ENCODE measurements at regions not wholly inside any gene's neighbourhood (a gene's known extent, or its start where the extent isn't known, plus 50 kb on each side); places are given as distances from the start of the nearest gene placed in this dataset.
"Not testable (repeated sequence)": the region's sequence is repeated elsewhere in the genome, so short reads cannot be mapped to it uniquely, and the experiment has no call there.

DNA sequence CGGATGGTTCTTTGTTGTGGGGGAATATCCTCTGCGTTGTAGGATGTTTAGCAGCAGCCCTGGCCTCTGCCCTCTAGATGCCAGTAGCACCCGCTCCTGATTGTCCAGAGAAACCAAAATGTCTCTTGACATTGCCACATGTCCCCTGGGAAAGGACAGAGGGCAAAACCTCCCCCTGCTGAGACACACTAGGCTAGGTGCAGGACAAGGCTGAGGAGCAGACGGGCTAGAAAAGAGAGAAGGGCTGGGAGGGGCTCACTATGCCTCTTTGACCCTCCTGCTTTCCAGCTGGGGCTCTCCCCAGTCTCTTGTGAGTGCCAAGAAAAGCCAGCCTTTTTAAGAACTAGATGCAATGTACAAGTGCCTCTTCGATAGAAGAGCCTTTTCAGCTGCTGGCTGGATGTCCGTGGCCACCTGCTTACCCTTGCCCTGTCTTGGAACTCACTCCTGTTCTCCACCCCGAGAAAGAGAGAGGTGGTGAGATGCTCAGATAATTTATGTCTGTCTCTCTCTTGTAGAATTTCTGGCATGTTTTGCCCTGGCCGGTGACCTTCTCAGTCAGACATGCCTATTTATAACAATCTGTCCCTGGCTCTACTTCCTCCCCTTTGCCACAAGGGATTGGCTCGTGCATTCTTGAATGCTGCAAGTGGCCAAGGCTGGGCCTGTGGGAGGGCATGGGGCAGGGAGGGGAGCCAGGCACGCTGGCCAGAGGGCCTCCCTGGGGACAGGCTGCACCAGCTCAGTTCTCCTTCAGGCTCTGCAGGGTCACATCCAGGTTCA is 142.6 kb downstream of the RPLP1 start:
- intact Hi-C loops (cut with micrococcal nuclease), result no loop called here

DNA sequence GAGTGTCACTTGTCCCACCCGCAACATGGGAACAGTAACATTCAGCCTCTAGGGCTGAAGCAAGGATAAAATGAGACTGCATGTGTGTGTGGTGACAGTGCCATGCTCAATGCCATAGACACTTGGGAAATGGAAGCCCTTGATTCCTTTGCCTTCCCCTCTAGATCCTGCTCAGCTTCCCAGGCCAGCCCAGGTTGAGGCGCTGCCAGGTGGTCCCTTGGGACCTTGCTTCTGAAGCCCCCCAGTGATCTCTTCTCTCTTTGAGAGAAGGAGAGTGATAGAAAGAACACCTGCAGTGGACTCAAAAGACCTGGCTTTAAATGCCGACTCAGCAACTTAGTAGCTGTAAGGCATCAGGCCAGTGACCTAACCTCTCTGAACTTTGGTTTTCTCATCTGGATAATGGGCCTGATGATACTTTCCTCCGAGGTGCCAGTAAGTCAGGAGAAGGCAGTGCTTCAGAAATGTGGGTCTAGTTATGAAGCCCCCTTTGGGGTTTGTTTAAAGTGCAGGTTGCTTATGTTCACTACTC is 144.5 kb downstream of the RPLP1 start:
- intact Hi-C loops (cut with micrococcal nuclease), result no loop called here

DNA sequence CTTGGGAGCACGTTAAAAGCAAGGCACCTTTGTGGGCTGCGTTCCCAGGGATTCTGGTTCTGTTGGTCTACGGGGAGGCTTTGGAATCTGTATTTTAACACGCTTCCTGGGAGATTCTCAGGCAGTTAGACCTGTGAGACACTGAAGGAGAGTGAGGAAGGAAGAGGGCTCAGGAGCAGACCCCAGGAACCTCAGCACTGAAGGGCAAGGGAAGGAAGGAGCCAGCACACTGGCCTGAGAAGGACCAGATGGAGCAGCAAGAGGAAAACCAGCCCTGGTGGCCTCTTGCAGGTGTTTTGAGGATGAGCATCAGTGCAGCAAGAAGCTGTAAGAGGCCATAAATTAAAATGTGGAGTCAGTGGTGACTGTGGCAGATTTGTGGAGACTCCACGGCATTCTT is 146.7 kb downstream of the RPLP1 start:
- intact Hi-C loops (cut with micrococcal nuclease), result no loop called here

DNA sequence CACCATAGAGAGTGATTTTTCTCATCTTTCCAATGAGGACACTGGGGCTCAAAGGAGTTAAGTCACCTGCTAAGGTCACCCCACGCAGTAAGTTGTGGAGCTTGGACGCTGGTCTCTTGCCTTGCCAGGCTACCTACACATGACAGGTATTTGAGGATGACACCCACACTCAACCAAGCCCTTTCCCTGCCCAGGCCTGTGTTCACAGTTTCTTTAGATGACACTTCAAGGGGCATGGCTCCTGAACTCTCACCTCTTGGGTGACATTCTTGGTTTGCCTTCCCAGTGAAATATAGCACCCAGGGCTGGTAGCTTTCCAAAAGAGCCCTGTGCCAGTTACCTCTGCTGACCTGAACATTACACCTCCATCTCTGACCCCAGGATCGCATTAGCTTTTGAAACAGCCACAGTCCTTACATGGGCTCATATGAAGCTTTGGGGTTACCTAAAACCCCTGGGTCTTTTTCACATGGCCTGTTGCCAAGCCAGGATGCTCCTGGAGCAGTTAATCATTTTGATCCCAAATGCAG is 148.0 kb downstream of the RPLP1 start:
- intact Hi-C loops (cut with micrococcal nuclease), result no loop called here

DNA sequence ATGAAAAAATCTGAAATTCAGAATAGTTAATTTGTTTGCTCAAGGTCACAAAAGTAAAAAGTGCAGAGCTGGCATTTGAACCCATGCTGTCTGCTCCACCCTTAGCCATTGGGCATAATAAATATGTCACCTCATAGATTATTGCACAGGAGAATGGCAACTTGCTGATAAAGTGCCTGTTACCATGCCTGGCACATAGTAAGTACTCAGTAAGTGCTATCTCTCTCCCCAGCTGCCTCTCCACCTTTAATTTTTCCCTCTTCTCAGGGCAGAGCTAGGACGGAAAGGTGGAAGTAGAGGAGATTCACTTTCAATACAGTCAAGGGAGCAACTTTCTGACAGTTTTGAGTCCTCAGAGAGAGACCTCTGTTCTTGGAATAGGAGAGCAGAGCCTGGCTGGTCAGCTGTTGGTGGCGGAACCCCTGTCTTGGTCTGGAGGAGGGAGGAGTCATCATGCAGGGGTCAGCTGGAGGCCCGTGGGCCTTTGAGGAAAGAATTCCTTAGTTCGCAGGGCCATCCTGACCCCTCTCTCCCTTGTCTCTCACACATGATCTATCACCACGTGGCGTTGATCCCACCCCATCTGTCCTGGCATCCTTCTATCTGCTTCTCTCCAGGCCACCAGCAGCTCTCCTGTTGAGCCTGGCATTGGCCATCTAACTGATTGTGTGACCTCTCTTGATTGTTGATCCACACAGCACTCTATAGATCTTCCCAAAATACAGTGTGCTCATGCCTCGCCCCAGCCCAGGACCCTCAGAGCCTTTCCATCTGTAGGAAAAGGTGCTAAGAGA is 149.3 kb downstream of the RPLP1 start:
- intact Hi-C loops (cut with micrococcal nuclease), result no loop called here

DNA sequence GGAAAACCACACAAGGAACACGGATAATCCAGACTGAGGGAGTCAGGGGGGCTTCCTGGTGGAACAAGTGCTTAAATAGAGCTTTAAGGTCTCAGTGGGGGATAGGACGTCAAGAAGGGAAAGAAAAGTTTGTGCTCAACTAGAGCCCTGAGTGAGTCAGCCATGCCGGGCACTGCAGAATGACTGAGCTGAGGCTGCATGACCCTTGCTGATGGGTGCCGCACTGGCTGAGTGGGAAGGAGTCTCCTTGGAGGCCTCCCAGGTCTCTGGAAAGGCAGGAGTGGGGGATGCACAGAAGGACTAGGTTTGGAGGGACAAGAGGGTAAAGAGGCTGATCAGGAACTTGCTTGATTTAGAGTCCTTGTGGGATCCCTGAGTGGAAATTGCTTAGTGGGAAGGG is 150.3 kb downstream of the RPLP1 start:
- intact Hi-C loops (cut with micrococcal nuclease), result no loop called here

DNA sequence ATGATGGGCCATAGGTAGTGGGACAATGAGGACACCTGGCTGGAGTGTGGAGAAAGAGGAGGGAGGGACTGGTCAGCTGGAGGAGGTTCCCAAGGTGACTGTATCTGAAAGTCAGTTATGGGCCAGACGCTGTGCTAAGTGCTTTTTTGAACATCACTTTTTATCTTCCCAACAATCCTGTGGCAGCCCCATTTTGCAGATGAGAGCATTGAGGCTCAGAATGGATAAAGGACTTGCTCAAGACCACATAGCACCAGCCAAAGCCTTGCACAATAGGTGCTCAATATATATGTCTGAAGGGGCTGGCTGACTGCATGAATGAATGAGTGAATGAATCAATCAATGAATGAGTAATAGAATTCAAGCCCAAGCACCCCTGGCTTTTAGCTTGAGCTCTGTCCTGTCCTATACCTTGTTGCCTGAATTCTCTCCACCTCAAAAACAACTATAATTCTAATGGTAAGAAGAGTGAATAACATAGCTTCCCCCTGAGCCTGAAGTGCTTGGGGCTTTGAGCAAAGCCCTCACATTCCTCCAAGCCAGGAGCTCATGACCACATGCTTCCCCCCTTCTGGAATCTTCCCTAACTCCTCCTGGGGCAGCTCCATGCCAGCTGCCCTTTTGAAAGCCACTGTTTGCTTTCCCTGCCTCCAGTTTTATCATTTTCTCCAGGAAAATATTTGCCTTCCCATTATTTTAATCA is 150.9 kb downstream of the RPLP1 start:
- intact Hi-C loops (cut with micrococcal nuclease), result no loop called here

DNA sequence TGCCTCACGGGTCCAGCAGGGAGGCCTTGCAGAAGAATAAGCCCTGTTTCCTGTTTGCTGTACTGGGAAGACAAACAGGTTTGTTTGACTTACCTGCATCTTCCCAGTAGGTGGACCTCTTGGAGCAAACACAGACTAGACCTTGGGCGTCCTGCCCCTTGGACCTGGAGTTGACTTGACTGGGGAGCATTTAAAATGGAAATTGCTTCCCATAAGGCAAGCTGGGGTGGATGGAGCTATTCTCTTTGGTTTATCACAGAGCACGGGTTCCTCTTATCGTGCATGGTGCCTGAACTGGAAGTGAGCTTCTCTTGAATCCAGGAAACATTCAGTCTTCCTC is 151.4 kb downstream of the RPLP1 start:
- intact Hi-C loops (cut with micrococcal nuclease), result no loop called here

DNA sequence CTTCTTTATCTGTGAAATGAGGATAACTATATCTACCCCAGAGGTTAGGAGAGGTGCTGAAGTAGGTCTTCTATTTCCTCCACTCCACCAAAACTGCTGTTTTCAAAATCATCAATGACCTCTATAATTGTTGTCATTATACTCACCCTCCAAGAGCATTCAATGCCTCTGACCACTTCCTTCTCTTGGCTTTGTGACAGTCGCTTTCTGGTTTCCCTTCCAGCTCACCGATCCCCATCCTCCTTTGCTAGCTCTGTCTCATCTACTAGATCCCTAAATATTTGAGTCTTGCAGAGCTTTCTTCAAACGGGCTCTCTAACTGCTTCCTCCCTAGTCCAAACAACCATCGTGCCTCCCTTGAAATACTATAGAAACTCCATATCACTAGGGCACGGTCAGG is 153.5 kb downstream of the RPLP1 start:
- intact Hi-C loops (cut with micrococcal nuclease), result no loop called here

DNA sequence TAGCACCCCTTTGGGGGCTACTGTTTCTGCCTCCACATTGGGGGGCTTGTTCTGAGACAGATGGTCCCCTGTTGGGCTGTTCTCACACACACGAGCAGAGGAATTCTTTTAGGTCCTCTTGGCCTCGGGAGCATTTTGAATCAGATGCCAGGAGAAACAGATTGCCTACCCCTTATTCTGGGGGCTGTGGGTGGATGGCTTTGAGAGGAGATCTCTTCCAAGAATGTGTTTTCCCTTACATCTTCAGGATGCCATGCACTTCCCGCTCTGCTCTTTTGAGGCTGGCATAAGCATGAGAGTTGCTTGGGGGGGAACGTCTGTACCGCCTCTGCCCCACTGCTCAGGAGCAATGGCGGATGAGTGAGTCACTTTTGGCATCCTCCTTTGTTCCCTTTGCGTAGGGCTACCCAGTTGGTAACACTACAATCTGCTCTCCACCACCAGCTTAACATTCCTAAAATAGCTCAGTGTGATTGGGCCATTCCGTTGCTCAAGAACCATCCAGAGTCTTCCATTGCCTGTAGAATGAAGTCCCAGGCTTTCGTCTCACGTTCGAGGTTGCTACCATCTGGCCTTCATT is 154.4 kb downstream of the RPLP1 start:
- intact Hi-C loops (cut with micrococcal nuclease), result no loop called here

DNA sequence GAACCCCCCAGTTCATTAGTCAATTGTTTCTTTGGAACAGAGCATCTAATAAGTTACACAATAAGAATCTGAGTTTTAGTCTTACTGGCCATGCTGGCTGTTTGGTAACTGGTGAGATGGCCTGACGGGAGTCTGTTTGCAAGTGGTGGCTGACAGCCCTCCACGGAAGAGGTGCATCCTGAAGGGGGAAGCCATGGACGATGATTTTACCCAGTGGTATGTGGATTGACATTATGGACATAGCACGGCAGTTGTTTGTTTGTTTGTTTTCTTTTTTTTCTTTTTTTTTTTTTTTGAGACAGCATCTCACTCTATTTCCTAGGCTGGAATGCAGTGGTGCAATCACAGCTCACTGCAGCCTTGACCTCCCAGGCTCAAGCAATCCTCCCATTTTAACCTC is 156.0 kb downstream of the RPLP1 start:
- intact Hi-C loops (cut with micrococcal nuclease), result no loop called here

DNA sequence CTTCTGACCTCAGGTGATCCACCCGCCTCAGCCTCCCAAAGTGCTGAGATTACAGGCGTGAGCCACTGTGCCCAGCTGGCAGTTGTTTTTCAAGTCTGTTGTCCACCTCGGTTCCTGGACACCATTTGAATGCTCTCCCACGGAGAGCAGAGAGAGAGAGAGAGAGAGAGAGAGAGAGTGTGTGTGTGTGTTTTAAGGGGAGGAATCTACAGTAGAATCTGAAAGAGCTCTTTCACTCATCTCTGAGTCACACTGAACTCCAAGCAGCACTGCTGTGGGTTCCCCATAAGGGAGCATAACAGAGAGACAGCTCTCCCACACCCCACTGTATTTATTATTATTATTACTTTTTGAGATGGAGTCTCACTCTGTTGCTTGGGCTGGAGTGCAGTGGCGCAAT is 156.6 kb downstream of the RPLP1 start:
- intact Hi-C loops (cut with micrococcal nuclease), result no loop called here

DNA sequence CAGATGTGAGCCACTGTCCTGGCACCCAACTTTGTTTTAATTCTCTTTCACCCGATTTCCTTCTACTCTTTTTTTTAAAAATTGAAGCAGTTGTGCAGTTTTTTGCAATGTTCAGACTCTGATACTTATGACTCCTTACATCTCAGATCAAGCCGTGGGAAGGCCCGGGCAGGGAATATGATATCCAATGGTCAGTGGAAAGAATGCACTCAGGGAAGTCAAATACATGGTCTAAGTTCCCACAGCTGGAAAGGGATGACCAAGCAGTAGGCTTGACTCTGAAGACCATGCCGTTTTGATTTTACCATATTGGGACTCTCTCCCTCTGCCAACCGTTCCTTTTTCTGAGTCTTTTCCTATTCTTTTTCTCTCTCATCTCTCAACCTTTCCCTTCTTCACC is 157.2 kb downstream of the RPLP1 start:
- intact Hi-C loops (cut with micrococcal nuclease), result no loop called here

DNA sequence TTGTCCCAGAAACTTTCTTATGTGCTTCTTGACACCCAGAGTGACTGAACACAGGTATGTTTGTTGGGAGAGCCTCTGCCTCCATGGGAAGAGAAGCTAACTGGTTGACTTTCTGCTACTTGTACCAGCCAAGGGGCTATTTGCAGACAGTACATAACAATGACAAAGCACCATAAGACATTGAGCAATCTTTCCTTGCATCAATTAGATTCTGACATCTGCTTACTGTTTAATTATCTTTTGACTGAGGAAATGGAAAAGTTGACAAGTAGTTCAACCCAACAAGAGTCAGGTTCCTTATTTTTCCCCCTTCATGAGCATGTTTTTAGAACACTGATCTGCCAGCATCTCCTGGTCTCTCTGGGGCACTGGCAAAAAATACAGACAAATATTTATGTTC is 157.7 kb downstream of the RPLP1 start:
- intact Hi-C loops (cut with micrococcal nuclease), result no loop called here

DNA sequence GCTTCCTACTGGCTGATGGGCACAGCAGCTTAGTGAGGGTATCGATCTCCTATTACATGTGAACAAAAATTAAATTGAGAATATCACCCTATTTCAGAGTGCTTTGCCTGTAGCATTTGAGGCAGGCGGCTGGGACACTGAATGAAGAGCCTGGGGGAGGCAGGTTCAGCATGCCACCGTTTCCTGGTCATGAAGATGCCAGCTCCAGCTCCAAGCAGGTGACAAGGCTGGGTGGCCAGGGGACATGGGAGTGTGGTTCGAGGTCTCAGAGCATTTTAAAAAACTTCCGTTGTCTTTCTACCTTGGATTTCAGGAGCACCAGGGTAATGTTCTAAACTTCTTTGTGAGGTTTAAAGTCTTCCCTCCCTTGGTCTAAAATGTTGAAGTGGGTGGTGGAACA is 158.2 kb downstream of the RPLP1 start:
- intact Hi-C loops (cut with micrococcal nuclease), result no loop called here

DNA sequence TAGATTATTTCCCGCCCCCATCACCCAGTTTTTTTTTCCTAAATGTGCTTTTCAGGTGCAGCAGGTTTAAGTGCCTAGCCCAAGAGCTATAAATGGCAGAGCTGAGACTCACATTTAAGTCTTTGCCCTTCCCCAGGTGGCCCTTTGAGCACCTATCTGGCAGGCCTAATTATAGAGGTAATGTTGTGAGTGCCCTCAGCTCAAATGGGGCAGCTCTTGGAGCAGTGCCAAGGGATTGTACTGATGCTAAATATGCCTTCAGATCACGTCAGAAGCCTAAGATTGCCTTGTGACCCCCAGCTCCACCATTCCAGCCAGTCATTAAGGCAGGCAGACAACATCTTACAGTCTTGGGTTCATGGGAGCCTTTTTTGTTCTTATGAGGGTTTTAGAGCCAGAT is 159.5 kb downstream of the RPLP1 start:
- intact Hi-C loops (cut with micrococcal nuclease), result no loop called here

DNA sequence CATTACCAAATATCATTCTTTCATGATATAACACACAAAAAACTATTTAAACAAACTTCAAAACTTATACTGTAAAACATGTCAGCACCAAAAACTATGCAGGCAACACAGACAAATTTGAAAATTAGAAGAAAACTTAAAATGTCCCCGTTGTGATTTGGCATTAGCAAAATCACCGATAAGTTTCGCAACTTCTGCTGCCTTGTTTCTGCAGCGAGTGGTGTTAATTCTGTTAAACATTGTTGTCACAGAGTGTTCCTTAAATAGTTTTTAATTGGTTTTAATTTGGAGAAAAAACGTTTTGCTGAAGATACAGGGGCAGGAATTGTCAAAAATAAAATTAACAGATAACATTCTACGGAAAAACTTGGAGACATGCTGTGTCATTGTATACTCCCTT is 160.6 kb downstream of the RPLP1 start:
- intact Hi-C loops (cut with micrococcal nuclease), result no loop called here

DNA sequence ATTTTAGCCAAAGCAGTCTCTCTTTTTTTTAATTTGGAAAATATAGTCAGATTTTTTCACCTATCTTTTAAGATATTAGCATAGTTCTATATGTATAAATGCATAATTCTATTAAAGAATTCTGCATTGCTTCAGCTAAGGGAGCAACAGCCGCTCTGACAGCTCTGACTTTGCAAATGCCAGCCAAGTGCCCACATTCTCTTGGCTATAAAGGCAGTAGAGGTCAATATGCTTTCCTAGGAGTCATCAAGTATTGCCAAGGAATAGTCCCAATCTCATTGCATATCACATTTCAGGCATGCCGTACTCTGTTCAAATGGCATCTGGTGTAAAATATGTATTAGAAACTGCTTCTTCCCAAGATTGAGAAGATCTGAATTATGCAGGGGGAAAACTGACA is 161.4 kb downstream of the RPLP1 start:
- intact Hi-C loops (cut with micrococcal nuclease), result no loop called here

DNA sequence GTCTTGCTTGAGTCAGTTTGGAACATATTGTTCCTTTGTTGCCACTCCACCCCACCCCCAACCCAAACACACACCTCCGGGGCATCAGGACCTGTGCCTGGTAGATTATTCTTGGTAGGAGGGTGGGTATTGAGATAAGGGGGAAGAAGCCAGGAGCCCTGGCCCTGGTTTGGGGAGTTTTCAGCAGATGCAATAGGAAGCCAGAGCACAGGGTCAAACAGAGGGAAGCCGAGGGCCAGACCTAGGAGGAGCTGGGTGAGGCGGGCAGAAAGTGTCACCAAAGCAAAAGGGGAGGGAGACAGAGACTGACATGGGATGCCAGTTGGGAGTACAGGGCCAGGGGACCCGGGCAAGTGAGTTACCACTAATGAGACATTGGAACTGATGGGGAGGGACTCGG is 163.1 kb downstream of the RPLP1 start:
- intact Hi-C loops (cut with micrococcal nuclease), result no loop called here

DNA sequence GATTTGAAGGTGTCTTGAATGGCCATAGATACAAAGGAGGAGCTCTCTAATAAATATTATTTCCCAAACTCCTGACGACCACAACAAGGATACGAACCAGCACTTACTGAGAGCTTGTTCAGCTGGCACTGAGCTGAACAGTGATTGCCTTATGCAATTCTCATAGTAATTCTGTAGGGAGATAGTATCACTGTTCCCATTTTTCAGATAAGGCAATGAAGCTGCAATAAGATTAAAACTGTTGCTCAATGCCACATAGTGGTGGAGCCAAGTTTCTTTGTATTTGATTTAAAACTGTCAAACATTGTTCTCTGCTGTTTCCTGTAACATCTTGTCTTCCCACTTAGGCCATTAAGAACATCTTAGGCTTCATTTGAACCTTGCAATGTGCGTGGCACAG is 163.9 kb downstream of the RPLP1 start:
- intact Hi-C loops (cut with micrococcal nuclease), result no loop called here

DNA sequence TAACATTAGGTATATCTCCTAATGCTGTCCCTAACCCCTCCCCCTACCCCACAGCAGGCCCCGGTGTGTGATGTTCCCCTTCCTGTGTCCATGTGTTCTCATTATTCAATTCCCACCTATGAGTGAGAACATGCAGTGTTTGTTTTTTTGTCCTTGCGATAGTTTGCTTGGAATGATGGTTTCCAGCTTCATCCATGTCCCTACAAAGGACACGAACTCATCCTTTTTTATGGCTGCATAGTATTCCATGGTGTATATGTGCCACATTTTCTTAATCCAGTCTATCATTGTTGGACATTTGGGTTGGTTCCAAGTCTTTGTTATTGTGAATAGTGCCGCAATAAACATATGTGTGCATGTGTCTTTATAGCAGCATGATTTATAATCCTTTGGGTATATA is 164.5 kb downstream of the RPLP1 start:
- intact Hi-C loops (cut with micrococcal nuclease), result not testable (repeated sequence)
